ENCODE measurements at regions not wholly inside any gene's neighbourhood (a gene's known extent, or its start where the extent isn't known, plus 50 kb on each side); places are given as distances from the start of the nearest gene placed in this dataset.

- TF ChIP-seq CTCF (IDR thresholded peaks at IDR 0.05; ENCODE audit: partially characterized antibody, unreplicated experiment), result no peak
- H3K4me1 Mint-ChIP-seq (ENCODE audit: low read depth, unreplicated experiment), result no peaks in the 10 kb centered on the region
- H3K4me3 Mint-ChIP-seq (ENCODE audit: unreplicated experiment), result no peak overlapping the region
- H3K9me3 Mint-ChIP-seq (ENCODE audit: unreplicated experiment), result no peaks in the 10 kb centered on the region
- no peaks in the 10 kb centered on the region for H3K27me3 Mint-ChIP-seq (ENCODE audit: unreplicated experiment)
- H3K36me3 Mint-ChIP-seq (ENCODE audit: unreplicated experiment), result no peaks in the 10 kb centered on the region
- H3K27ac Mint-ChIP-seq (ENCODE audit: unreplicated experiment), result no peak overlapping the region
- DNase-seq, result no peak
Measured at GRCh38 chr2:215597577-215597976, 161.7 kb upstream of the FN1 start.

- Mint-ChIP-seq H3K4me3 (ENCODE audit: unreplicated experiment) (no peak overlapping the region), H3K27me3 (ENCODE audit: unreplicated experiment) (no peaks in the 10 kb centered on the region)
Measured at GRCh38 chr2:215594766-215595165, 158.9 kb upstream of the FN1 start.

GRCh38 chr2:215590010-215590745, 154.3 kb upstream of the FN1 start:
- H3K4me3 Mint-ChIP-seq (ENCODE audit: unreplicated experiment), result no peak overlapping the region
- TF ChIP-seq CTCF (IDR thresholded peaks at IDR 0.05; ENCODE audit: partially characterized antibody, unreplicated experiment), result no peak

More at GRCh38 chr2:215594766-215595165, 158.9 kb upstream of the FN1 start:
- H3K27ac Mint-ChIP-seq (ENCODE audit: unreplicated experiment), result no peak overlapping the region
- H3K4me1 Mint-ChIP-seq (ENCODE audit: low read depth, unreplicated experiment), result peaks cover 2% of the 10 kb centered on the region
- no peak for DNase-seq
- TF ChIP-seq CTCF (IDR thresholded peaks at IDR 0.05; ENCODE audit: partially characterized antibody, unreplicated experiment), result no peak
- H3K36me3 Mint-ChIP-seq (ENCODE audit: unreplicated experiment), result no peaks in the 10 kb centered on the region
- no peaks in the 10 kb centered on the region for H3K9me3 Mint-ChIP-seq (ENCODE audit: unreplicated experiment)

GRCh38 chr2:215583881-215584280, 148.0 kb upstream of the FN1 start:
- Mint-ChIP-seq H3K27me3 (ENCODE audit: unreplicated experiment) (no peaks in the 10 kb centered on the region), H3K36me3 (ENCODE audit: unreplicated experiment) (no peaks in the 10 kb centered on the region), H3K9me3 (ENCODE audit: unreplicated experiment) (no peaks in the 10 kb centered on the region), H3K27ac (ENCODE audit: unreplicated experiment) (no peak overlapping the region), H3K4me1 (ENCODE audit: low read depth, unreplicated experiment) (peaks cover 7% of the 10 kb centered on the region), H3K4me3 (ENCODE audit: unreplicated experiment) (no peak overlapping the region)
- no peak for DNase-seq
- no peak for TF ChIP-seq CTCF (IDR thresholded peaks at IDR 0.05; ENCODE audit: partially characterized antibody, unreplicated experiment)

More at GRCh38 chr2:215590010-215590745, 154.3 kb upstream of the FN1 start:
- H3K27ac Mint-ChIP-seq (ENCODE audit: unreplicated experiment), result no peak overlapping the region
- no peaks in the 10 kb centered on the region for H3K36me3 Mint-ChIP-seq (ENCODE audit: unreplicated experiment)
- peaks cover 2% of the 10 kb centered on the region for H3K4me1 Mint-ChIP-seq (ENCODE audit: low read depth, unreplicated experiment)
- no peak for DNase-seq
- H3K9me3 Mint-ChIP-seq (ENCODE audit: unreplicated experiment), result no peaks in the 10 kb centered on the region
- H3K27me3 Mint-ChIP-seq (ENCODE audit: unreplicated experiment), result no peaks in the 10 kb centered on the region

GRCh38 chr2:215579809-215580208, 143.9 kb upstream of the FN1 start:
- no peak overlapping the region for H3K4me3 Mint-ChIP-seq (ENCODE audit: unreplicated experiment)
- H3K4me1 Mint-ChIP-seq (ENCODE audit: low read depth, unreplicated experiment), result peaks cover 7% of the 10 kb centered on the region
- no peak overlapping the region for H3K27ac Mint-ChIP-seq (ENCODE audit: unreplicated experiment)
- H3K27me3 Mint-ChIP-seq (ENCODE audit: unreplicated experiment), result no peaks in the 10 kb centered on the region
- no peak for TF ChIP-seq CTCF (IDR thresholded peaks at IDR 0.05; ENCODE audit: partially characterized antibody, unreplicated experiment)
- peaks cover 2% of the 10 kb centered on the region for H3K9me3 Mint-ChIP-seq (ENCODE audit: unreplicated experiment)
- no peaks in the 10 kb centered on the region for H3K36me3 Mint-ChIP-seq (ENCODE audit: unreplicated experiment)
- no peak for DNase-seq
